ENCODE measurements at regions not wholly inside any gene's neighbourhood (a gene's known extent, or its start where the extent isn't known, plus 50 kb on each side); places are given as distances from the start of the nearest gene placed in this dataset.

DNA sequence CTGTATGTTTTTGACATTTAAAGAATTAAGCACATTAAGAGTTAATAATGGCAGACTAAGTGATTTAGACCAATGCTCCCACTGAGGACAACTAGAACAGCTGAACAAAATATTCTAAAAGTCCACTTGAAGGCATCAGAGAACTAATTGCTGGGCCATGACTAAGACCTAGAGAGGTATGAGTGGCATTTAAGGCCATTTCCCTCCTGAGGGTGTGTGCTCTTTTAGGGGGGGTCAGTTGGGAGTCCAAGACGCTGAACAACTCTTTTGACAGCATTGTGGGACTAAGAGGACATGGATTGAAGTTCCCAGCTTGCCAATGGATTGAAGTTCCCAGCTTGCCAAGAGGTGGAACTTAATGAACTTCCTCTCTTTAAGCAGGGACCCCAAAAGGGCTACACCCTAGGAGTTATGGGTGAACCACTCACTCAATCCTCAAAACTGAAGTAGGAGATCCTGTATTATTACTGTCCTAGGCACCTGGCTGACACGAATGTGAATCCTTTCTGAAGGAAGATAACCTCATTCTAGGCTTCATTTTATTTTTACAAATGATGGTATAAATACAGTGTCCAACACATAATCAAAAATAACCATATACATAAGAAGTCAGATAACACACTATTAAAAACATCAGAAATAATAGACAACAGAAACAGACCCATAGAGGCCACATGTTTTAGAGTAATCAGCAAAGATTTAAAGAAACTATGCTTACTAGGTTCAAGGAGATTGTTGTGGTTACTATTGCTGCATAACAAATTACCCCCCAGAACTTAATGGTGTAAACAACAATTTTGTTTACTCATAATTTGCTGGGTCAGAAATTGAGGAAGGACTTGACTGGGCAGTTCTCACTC, 175.1 kb downstream of the VEGFA start:
- Histone ChIP-seq H3K27me3 (replicated peaks; ENCODE audit: insufficient read depth) (no peaks in the 10 kb centered on the region), H3K36me3 (no peaks in the 10 kb centered on the region), H3K4me3 (no peak overlapping the region), H3K9me3 (no peaks in the 10 kb centered on the region), H3K27ac (no peak overlapping the region), H3K4me1 (replicated peaks) (no peaks in the 10 kb centered on the region)
- TF ChIP-seq POLR2AphosphoS5 (IDR thresholded peaks at IDR 0.05) (no peak), POLR2A (IDR thresholded peaks at IDR 0.05) (no peak)
- TF ChIP-seq, protein P1, sequence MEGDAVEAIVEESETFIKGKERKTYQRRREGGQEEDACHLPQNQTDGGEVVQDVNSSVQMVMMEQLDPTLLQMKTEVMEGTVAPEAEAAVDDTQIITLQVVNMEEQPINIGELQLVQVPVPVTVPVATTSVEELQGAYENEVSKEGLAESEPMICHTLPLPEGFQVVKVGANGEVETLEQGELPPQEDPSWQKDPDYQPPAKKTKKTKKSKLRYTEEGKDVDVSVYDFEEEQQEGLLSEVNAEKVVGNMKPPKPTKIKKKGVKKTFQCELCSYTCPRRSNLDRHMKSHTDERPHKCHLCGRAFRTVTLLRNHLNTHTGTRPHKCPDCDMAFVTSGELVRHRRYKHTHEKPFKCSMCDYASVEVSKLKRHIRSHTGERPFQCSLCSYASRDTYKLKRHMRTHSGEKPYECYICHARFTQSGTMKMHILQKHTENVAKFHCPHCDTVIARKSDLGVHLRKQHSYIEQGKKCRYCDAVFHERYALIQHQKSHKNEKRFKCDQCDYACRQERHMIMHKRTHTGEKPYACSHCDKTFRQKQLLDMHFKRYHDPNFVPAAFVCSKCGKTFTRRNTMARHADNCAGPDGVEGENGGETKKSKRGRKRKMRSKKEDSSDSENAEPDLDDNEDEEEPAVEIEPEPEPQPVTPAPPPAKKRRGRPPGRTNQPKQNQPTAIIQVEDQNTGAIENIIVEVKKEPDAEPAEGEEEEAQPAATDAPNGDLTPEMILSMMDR (IDR thresholded peaks at IDR 0.05) = no peak
- WGBS = 88% methylated on average over 2 of the region's 2 CpGs
- intact Hi-C loops (cut with DNase I) = no loop called here
- DNase-seq (ENCODE audit: low spot score) = no peak

DNA sequence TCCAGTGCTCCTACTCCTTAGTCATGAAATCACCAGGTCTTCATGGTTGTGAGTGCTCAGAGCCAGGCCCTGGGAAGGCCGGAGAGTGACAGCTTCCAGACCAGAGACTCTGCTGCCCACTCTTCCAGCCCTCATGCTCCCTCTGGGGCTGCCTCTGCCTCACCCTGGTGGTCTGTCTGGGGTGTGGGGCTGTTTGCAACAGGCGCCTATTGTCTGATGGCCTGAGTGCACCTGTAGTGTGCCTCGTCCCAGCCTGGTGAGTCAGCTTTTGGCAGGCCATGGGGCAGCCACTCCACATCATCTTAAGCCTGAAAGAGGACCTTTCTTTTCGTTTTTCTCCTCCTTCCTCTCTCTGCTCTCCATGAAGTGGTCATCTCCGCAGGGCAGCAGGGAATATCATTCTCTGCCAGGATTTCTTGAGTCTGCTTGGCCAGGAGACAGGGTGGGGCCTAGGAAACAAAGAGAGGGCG, 173.8 kb downstream of the VEGFA start:
- intact Hi-C loops (cut with DNase I) = no loop called here

DNA sequence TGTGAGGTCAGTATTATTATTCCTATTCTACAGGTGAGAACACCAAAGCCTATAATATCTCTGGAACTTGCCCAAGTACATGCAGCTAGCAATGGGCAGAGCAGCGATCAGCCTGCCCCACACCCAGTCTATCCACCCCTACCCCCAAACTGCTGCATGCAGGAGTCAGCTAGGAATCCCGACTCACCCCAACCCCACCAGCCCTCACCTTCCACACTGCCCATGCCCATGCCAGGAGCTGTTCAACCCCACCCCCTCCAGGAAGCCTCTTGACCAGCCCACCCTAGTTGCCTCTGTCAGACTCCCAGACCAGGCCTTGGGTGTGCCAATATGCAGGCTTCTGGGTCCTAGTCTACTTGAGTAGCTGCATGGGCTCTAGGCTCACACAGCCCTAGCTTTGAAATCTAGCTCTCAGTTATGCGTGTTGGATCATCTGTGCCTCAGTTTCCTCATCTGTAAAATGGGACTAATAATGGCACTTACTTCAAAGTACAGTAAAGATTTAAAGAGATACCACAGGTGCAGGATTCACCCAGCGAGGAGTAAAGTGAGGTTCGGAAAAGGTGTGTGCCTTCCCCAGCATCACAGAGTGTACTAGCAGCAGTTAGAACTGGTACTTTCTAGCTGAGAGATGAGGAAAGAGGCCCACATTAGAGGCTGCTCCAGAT, 173.2 kb downstream of the VEGFA start:
- no peak overlapping the region for H3K27ac ChIP-seq
- 95% methylated on average over 5 of the region's 5 CpGs for WGBS
- DNase-seq (ENCODE audit: low spot score) = no peak

More for the DNA sequence above, 173.8 kb downstream of the VEGFA start:
- Histone ChIP-seq H3K4me1 (replicated peaks) (no peaks in the 10 kb centered on the region), H3K27ac (no peak overlapping the region), H3K4me3 (no peak overlapping the region), H3K9me3 (no peaks in the 10 kb centered on the region), H3K36me3 (no peaks in the 10 kb centered on the region), H3K27me3 (replicated peaks; ENCODE audit: insufficient read depth) (no peaks in the 10 kb centered on the region)
- WGBS = 82% methylated on average over 6 of the region's 6 CpGs
- TF ChIP-seq, protein P1 (IDR thresholded peaks at IDR 0.05) = no peak
- TF ChIP-seq POLR2AphosphoS5 (IDR thresholded peaks at IDR 0.05) = no peak
- TF ChIP-seq POLR2A (IDR thresholded peaks at IDR 0.05) = no peak
- DNase-seq (ENCODE audit: low spot score) = no peak

DNA sequence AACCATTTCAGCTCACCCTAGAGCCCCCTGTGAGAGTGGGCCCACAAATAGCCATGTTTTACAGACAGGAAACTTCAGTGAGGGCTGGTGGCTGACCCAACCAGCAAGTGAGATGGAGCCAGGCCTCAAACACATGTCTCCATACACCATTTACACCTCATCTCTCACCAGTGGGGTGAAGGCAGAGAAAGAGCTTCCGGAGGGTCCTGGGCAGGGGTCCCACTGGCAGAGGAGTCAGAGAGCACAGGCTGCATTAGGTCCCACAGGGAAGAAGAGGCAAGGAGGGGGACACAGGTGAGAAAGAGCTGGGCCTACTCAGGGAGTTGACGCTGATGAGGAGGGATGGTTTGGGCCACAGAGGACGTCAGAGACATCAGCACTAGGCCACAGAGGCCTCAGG, 172.6 kb downstream of the VEGFA start:
- intact Hi-C loops (cut with DNase I) = no loop called here
- no peak for DNase-seq (ENCODE audit: low spot score)
- 100% methylated on average over 3 of the region's 3 CpGs for WGBS

More for the DNA sequence above, 173.2 kb downstream of the VEGFA start:
- Histone ChIP-seq H3K9me3 (no peaks in the 10 kb centered on the region), H3K4me1 (replicated peaks) (no peaks in the 10 kb centered on the region), H3K27me3 (replicated peaks; ENCODE audit: insufficient read depth) (no peaks in the 10 kb centered on the region), H3K36me3 (no peaks in the 10 kb centered on the region), H3K4me3 (no peak overlapping the region)
- intact Hi-C loops (cut with DNase I) = no loop called here
- TF ChIP-seq POLR2AphosphoS5 (IDR thresholded peaks at IDR 0.05) (no peak), POLR2A (IDR thresholded peaks at IDR 0.05) (no peak)
- TF ChIP-seq, protein P1 (IDR thresholded peaks at IDR 0.05) = no peak

More for the DNA sequence above, 172.6 kb downstream of the VEGFA start:
- H3K4me3 ChIP-seq = no peak overlapping the region
- H3K36me3 ChIP-seq = no peaks in the 10 kb centered on the region
- no peaks in the 10 kb centered on the region for H3K4me1 ChIP-seq (replicated peaks)
- no peaks in the 10 kb centered on the region for H3K9me3 ChIP-seq
- TF ChIP-seq POLR2A (IDR thresholded peaks at IDR 0.05) (no peak), POLR2AphosphoS5 (IDR thresholded peaks at IDR 0.05) (no peak)
- TF ChIP-seq, protein P1 (IDR thresholded peaks at IDR 0.05) = no peak
- no peaks in the 10 kb centered on the region for H3K27me3 ChIP-seq (replicated peaks; ENCODE audit: insufficient read depth)
- H3K27ac ChIP-seq = no peak overlapping the region

Data from prostate gland (tissue), 2 donors.